GM12865 (cell line): ENCODE measurements at regions not wholly inside any gene's neighbourhood (a gene's known extent, or its start where the extent isn't known, plus 50 kb on each side); places are given as distances from the start of the nearest gene placed in this dataset.

ENCODE experiments used
- DNase-seq: peaks from one replicate; pipeline ENCODE4 v3.0.0; 2010; ENCODE audit warnings: low read depth
- H3K4me3 ChIP-seq: 2 replicates; pipeline ENCODE4 v1.5.1; 2011; ENCODE audit warnings: mild to moderate bottlenecking, low read depth, low read length, control low read depth
- TF ChIP-seq, protein P1 (sequence below): IDR thresholded peaks from 2 replicates; pipeline ENCODE4 v1.5.1; 2011; ENCODE audit warnings: low read length, control low read depth, low read depth, inconsistent platforms; ENCODE audit not compliant: insufficient read depth; ENCODE audit errors: missing control alignments

DNA sequence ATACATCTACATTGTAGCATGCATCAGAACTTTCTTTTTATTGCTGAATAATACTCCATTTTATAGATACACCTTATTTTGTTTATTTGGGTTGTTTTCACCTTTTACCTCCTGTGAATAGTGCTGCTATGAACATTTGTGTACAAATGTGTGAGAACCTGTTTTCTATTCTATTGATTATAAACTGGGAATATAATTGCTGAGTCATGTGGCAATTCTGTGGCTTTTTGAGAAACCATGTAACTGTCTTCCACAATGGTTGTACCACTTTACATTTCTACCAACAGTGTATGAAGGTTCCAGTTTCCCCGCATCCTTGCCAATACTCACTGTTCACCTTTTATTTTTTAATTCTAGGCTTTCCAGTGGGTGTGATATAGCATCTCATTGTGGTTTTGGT, 138.6 kb upstream of the MBL2 start:
- H3K4me3 ChIP-seq: no peak overlapping the region
- DNase-seq: no peak
- TF ChIP-seq, protein P1, sequence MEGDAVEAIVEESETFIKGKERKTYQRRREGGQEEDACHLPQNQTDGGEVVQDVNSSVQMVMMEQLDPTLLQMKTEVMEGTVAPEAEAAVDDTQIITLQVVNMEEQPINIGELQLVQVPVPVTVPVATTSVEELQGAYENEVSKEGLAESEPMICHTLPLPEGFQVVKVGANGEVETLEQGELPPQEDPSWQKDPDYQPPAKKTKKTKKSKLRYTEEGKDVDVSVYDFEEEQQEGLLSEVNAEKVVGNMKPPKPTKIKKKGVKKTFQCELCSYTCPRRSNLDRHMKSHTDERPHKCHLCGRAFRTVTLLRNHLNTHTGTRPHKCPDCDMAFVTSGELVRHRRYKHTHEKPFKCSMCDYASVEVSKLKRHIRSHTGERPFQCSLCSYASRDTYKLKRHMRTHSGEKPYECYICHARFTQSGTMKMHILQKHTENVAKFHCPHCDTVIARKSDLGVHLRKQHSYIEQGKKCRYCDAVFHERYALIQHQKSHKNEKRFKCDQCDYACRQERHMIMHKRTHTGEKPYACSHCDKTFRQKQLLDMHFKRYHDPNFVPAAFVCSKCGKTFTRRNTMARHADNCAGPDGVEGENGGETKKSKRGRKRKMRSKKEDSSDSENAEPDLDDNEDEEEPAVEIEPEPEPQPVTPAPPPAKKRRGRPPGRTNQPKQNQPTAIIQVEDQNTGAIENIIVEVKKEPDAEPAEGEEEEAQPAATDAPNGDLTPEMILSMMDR: no peak

DNA sequence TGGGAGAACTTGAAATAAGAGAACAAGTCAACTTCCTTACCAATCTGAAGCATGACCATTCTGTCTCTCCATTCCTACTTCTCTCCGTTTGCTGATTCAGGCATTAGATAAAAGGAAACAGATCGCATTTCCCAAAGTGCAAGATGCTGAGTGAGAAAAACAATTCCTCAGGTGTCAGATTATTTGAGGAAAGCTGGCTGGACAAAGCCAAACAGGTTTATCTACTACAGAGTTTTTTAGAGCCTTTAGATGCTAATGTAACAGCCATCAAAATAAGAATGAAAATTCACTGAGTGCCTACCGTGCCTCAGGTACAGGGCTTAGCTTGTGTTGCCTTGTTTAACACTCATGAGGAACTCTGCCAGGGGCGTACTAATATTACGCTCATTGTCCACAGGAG, 135.9 kb upstream of the MBL2 start:
- TF ChIP-seq, protein P1: no peak
- no peak for DNase-seq

DNA sequence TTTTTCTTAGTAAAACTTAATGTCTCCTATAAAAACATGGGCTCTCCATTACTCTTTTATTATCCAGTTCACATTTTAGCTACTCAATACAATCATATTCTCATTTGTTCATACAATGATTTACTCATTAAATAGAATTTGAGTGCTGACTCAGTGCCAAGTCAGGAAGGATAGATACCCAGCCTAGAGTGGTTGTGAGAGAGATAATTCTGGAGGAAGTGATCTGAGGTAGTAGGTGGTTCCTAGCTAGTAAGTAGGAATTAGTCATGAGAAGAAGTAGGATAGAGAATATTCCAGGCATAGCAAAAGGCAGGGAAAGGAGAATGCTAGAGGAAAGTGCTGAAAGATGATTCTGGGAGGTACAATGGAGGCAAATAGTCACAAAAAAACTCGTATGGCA, 133.5 kb upstream of the MBL2 start:
- DNase-seq: no peak
- TF ChIP-seq, protein P1: no peak
- no peak overlapping the region for H3K4me3 ChIP-seq

More for the DNA sequence above, 135.9 kb upstream of the MBL2 start:
- no peak overlapping the region for H3K4me3 ChIP-seq

DNA sequence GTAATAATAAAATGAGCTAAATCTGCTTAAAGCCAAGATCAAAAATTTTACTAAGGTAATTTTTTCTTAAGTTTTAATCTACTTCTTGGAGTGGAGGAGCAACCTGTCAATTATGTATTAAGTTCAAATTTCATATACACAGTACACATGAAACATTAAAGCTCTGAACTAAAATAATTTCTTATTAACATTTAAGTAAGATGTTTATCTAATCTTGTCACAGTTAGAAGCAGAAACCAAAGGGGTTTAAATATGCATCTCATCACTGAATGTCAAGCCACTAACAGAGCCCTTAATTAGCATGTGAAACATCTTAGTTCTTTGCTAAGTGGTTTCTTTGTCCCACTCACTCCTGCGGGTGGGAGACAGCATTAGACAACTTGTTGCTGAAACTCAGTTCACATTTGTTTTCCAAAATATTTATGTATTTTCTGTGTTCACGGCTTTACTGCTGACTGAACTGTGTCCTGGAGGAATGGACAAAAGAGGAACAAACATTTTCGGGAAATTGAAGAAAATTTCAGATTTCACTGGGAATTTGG, 130.9 kb upstream of the MBL2 start:
- TF ChIP-seq, protein P1: no peak
- no peak for DNase-seq
- H3K4me3 ChIP-seq: no peak overlapping the region

DNA sequence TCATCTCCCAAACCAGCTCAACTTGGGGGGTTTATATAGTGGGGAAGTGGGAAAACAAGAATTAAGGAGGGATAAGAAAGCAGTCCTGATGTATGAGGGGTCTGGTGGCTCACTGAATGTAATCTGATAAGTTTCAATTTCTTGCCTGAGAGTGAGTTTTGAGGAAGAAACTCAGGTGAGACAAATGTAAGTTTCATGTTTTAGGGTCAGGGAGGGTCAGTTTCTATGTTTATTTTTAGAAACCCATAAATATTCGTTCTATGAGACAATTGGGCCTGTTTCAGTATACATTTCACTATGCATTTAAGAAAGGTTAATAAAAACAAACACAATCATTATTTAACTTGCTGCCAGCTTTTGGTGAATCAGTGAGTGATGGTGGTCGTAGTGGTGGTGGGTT, 128.0 kb upstream of the MBL2 start:
- TF ChIP-seq, protein P1: no peak
- DNase-seq: peak; percentile 48

DNA sequence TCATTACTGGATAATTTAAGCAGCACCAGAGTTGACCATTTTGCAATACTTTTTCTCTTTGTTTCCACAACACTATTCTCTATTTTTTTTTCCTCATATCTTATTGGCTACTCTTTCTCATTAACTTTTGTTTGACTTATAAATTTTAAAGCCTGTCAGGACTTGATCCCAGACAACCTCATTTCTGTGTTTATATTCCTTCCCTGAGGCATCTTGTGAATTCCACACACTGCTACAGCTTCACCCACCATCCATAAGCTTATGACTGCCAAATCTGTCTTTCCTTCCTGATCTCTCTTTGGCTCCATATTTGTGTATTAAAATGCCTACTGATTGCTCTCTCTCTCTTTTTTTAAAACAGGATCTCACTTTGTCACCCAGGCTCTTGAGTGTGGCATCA, 124.6 kb upstream of the MBL2 start:
- H3K4me3 ChIP-seq: no peak overlapping the region
- TF ChIP-seq, protein P1: no peak
- no peak for DNase-seq

More for the DNA sequence above, 128.0 kb upstream of the MBL2 start:
- no peak overlapping the region for H3K4me3 ChIP-seq

DNA sequence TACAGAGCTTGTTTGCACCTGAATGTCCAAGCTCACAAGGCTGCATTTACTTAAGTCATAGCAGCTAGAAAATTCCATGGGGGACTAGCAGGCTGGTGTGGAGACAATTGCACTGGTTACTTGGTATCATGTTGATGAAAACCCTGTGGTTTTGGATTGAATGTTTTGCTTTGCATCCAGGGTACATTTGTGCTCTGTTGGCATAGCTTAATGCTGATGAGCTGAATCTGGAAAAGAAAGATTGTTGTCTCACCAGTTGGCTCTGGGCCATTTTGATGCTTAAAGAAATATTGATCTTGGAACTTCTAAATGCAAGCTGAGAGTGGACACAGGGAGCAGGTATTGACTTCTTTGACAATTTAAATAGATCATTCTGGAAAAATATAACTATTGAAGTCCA, 122.5 kb upstream of the MBL2 start:
- DNase-seq: no peak
- TF ChIP-seq, protein P1: no peak
- no peak overlapping the region for H3K4me3 ChIP-seq
